ENCODE measurements at regions not wholly inside any gene's neighbourhood (a gene's known extent, or its start where the extent isn't known, plus 50 kb on each side); places are given as distances from the start of the nearest gene placed in this dataset.

- H3F3A ChIP-seq (ENCODE audit: insufficient read depth) = no peaks in the 10 kb centered on the region
- no peaks in the 10 kb centered on the region for H3K79me2 ChIP-seq (ENCODE audit: insufficient read depth, low read length)
- no peak overlapping the region for H3K27ac ChIP-seq (ENCODE audit: low read depth, low read length)
- no peak overlapping the region for H3K9ac ChIP-seq (ENCODE audit: low read length)
- no peaks in the 10 kb centered on the region for H3K9me3 ChIP-seq (ENCODE audit: insufficient read depth, low read length)
- H3K4me2 ChIP-seq (ENCODE audit: low read depth, low read length, poor library complexity, severe bottlenecking) = no peak overlapping the region
- H4K20me1 ChIP-seq (ENCODE audit: low read depth, low read length) = no peaks in the 10 kb centered on the region
- no peaks in the 10 kb centered on the region for H3K36me3 ChIP-seq (ENCODE audit: low read length)
- TF ChIP-seq CTCF (IDR thresholded peaks at IDR 0.05; ENCODE audit: insufficient read depth, low read length, poor library complexity, severe bottlenecking) = no peak
- no peak for TF ChIP-seq EZH2phosphoT487 (conservative IDR thresholded peaks at IDR 0.05; ENCODE audit: low read length)
- no peaks in the 10 kb centered on the region for H3K27me3 ChIP-seq (ENCODE audit: low read length)
- no peak overlapping the region for H2AFZ ChIP-seq (ENCODE audit: low read depth, low read length, severe bottlenecking)
- no peak overlapping the region for H3K4me3 ChIP-seq (ENCODE audit: insufficient read depth, low read length, poor library complexity, severe bottlenecking)
- no peaks in the 10 kb centered on the region for H3K9me2 ChIP-seq (replicated peaks; ENCODE audit: insufficient read depth, low read length)
Observed at GRCh38 chr4:19227701-19228100, 1024.0 kb upstream of the SLIT2 start.

- Histone ChIP-seq H4K20me1 (ENCODE audit: low read depth, low read length) (no peaks in the 10 kb centered on the region), H3F3A (ENCODE audit: insufficient read depth) (no peaks in the 10 kb centered on the region), H2AFZ (ENCODE audit: low read depth, low read length, severe bottlenecking) (no peak overlapping the region), H3K4me3 (ENCODE audit: insufficient read depth, low read length, poor library complexity, severe bottlenecking) (no peak overlapping the region), H3K9me2 (replicated peaks; ENCODE audit: insufficient read depth, low read length) (no peaks in the 10 kb centered on the region), H3K79me2 (ENCODE audit: insufficient read depth, low read length) (no peaks in the 10 kb centered on the region), H3K4me2 (ENCODE audit: low read depth, low read length, poor library complexity, severe bottlenecking) (no peak overlapping the region), H3K9ac (ENCODE audit: low read length) (no peak overlapping the region), H3K9me3 (ENCODE audit: insufficient read depth, low read length) (no peaks in the 10 kb centered on the region), H3K27me3 (ENCODE audit: low read length) (no peaks in the 10 kb centered on the region), H3K36me3 (ENCODE audit: low read length) (no peaks in the 10 kb centered on the region), H3K27ac (ENCODE audit: low read depth, low read length) (no peak overlapping the region)
- TF ChIP-seq EZH2phosphoT487 (conservative IDR thresholded peaks at IDR 0.05; ENCODE audit: low read length) = no peak
- TF ChIP-seq CTCF (IDR thresholded peaks at IDR 0.05; ENCODE audit: insufficient read depth, low read length, poor library complexity, severe bottlenecking) = no peak
Observed at GRCh38 chr4:19224820-19225219, 1026.9 kb upstream of the SLIT2 start.

- Histone ChIP-seq H3K9me2 (replicated peaks; ENCODE audit: insufficient read depth, low read length) (no peaks in the 10 kb centered on the region), H2AFZ (ENCODE audit: low read depth, low read length, severe bottlenecking) (no peak overlapping the region), H3K4me3 (ENCODE audit: insufficient read depth, low read length, poor library complexity, severe bottlenecking) (no peak overlapping the region), H3K4me2 (ENCODE audit: low read depth, low read length, poor library complexity, severe bottlenecking) (no peak overlapping the region), H3K36me3 (ENCODE audit: low read length) (no peaks in the 10 kb centered on the region), H4K20me1 (ENCODE audit: low read depth, low read length) (no peaks in the 10 kb centered on the region), H3K79me2 (ENCODE audit: insufficient read depth, low read length) (no peaks in the 10 kb centered on the region), H3K9ac (ENCODE audit: low read length) (no peak overlapping the region), H3K27me3 (ENCODE audit: low read length) (no peaks in the 10 kb centered on the region), H3K9me3 (ENCODE audit: insufficient read depth, low read length) (no peaks in the 10 kb centered on the region), H3F3A (ENCODE audit: insufficient read depth) (no peaks in the 10 kb centered on the region), H3K27ac (ENCODE audit: low read depth, low read length) (no peak overlapping the region)
- TF ChIP-seq EZH2phosphoT487 (conservative IDR thresholded peaks at IDR 0.05; ENCODE audit: low read length) = no peak
- TF ChIP-seq CTCF (IDR thresholded peaks at IDR 0.05; ENCODE audit: insufficient read depth, low read length, poor library complexity, severe bottlenecking) = no peak
Observed at GRCh38 chr4:19216476-19216875, 1035.2 kb upstream of the SLIT2 start.

Data from SU-DHL-6 (cell line).